HAP-1 (cell line): ENCODE measurements at regions not wholly inside any gene's neighbourhood (a gene's known extent, or its start where the extent isn't known, plus 50 kb on each side); places are given as distances from the start of the nearest gene placed in this dataset.
A peak's percentile ranks its signal among the peaks of the same experiment; 100 is the strongest.

Experiments used
- DNase-seq, 2 experiments: peaks; one replicate each; pipeline ENCODE4 v3.0.0-alpha.2; 2016 to 2020; ENCODE audit warnings: low spot score in 2 of 2
- H3K27me3 ChIP-seq: fragments of 250-450 bp; sonication (Bioruptor Pico); 2 replicates; pipeline ENCODE4 v1.5.1; 2020; ENCODE audit warnings: low read depth, mild to moderate bottlenecking, moderate library complexity
- H3K36me3 ChIP-seq: fragments of 250-450 bp; sonication (Bioruptor Pico); replicated peaks from 2 replicates; pipeline ENCODE4 v1.5.1; 2020; ENCODE audit warnings: mild to moderate bottlenecking
- H3K4me1 ChIP-seq: fragments of 250-450 bp; sonication (Bioruptor Pico); 2 replicates; pipeline ENCODE4 v1.5.1; 2020; ENCODE audit warnings: mild to moderate bottlenecking
- H3K4me3 ChIP-seq: fragments of 250-450 bp; sonication (Bioruptor Pico); 2 replicates; pipeline ENCODE4 v1.5.1; 2020; ENCODE audit warnings: mild to moderate bottlenecking, moderate library complexity
- H3K9me3 ChIP-seq: fragments of 250-450 bp; sonication (Bioruptor Pico); 2 replicates; pipeline ENCODE4 v1.5.1; 2020; ENCODE audit warnings: mild to moderate bottlenecking, moderate library complexity
- in situ Hi-C: fragments of 300-500 bp; cut with MboI; formaldehyde crosslinking; loops from 3 replicates; pipeline ENCODE4 v1.14.3; 2020; ENCODE audit warnings: low sequenced_read_pairs, inconsistent platforms, mixed read lengths

DNA sequence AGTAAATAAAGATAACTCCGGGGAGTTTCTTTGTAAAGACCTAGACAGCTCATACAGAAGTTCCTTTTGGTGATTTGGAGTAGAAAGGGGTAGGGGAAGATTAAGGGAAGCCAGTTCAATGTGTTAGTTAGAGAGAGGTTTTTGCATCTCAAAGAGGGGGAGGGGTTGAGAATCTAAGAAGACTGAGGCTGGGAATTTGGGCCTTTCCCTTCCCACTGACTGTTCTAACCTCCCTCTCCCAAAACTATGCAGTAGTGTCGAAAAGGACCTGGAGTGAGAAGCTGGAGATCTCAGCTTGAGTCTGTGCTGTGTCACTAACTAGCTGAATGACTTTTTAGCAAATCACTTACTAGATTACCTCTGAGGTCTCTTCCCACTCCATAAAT lies 55.7 kb upstream of the CCDC160 start:
- H3K27me3 ChIP-seq = no peaks in the 10 kb centered on the region
- in situ Hi-C loops = no loop called here
- H3K4me1 ChIP-seq = peaks cover 75% of the 10 kb centered on the region

DNA sequence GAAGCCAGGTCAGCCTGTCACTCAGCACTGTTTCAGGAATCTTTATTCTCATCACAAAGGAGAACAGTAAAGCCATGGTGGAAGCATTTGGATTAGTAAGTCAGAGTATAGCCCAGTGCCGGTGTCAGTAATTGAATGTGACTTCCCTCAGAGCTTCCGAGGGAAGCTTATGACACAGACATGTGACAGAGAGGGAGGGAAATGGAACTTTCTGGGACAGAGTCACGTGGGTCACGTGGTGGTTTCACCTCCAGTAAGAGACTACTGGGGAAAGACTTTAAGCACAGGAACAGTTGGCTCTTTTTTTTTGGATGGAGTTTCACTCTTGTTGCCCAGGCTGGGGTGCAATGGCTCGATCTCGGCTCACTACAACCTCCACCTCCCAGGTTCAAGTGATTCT lies 53.3 kb upstream of the CCDC160 start:
- DNase-seq = peak; percentile 17 to 32
- Histone ChIP-seq H3K9me3 (no peaks in the 10 kb centered on the region), H3K4me1 (peaks cover 71% of the 10 kb centered on the region), H3K4me3 (no peak overlapping the region), H3K27me3 (no peaks in the 10 kb centered on the region), H3K36me3 (no peaks in the 10 kb centered on the region)
- in situ Hi-C loops = no loop called here

More for the DNA sequence above, 55.7 kb upstream of the CCDC160 start:
- DNase-seq = peak; percentile 58 to 84
- no peaks in the 10 kb centered on the region for H3K9me3 ChIP-seq
- H3K36me3 ChIP-seq = no peaks in the 10 kb centered on the region
- no peak overlapping the region for H3K4me3 ChIP-seq

DNA sequence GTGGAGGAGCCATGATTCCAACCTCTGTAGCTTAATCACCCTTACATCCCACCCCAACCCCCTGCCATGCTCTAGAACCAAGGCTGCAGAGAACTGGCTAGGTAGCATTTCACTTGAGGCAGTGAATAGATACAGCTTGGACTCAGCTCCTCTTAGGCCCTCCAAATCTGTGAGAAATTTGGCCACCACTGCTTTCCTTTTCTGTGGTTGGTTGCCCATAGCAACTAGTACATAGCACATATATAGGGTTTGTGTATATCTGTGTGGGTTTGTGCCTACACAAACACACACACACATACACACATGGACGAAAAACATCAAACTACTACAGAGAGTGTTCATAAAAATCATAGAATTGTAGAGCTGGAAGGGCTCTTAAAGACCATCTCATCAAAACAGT lies 52.0 kb upstream of the CCDC160 start:
- Histone ChIP-seq H3K4me3 (no peak overlapping the region), H3K4me1 (peaks cover 58% of the 10 kb centered on the region), H3K36me3 (no peaks in the 10 kb centered on the region), H3K27me3 (no peaks in the 10 kb centered on the region), H3K9me3 (no peaks in the 10 kb centered on the region)
- no peak for DNase-seq
- in situ Hi-C loops = no loop called here

DNA sequence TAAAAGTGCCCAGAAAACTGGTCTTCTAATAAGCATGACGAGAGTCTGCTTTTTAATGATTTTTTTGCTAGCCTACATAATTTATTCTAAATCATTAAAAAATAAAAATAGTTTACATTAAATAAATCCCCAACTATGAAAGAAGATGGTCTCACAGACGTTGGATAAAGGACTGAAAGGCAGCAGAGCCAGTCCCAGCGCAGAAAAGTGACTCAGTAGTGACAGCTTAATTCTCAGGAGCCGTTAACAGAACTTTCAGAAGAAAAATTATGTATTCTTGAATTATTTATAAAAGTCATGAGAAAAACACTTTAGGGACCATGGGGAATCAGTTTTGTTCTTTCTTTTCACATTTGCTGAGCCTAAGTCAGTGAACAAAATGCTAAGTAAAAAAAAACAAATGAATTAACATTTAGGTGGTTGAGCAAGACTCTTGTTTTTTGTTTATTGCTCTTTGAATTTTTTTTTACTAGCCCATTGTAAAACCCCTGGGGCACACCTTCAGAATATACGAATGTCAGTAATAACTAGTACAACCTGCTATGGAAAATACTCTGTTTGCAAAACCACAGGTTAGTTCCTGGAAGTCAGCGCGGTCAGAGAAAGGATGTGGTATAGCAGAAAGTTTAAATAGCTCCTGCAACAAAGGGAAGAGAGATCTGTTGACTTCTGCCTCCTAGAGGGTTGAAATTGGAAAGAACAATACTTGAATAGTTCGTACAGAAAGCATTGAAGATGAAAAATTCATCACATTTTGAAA lies 50.4 kb upstream of the CCDC160 start:
- Histone ChIP-seq H3K4me3 (no peak overlapping the region), H3K36me3 (no peaks in the 10 kb centered on the region), H3K9me3 (no peaks in the 10 kb centered on the region), H3K4me1 (peaks cover 48% of the 10 kb centered on the region), H3K27me3 (no peaks in the 10 kb centered on the region)
- DNase-seq = peak; percentile 38 to 59
- in situ Hi-C loops = no loop called here
